Liver (tissue), 3 donors: ENCODE measurements at regions not wholly inside any gene's neighbourhood (a gene's known extent, or its start where the extent isn't known, plus 50 kb on each side); places are given as distances from the start of the nearest gene placed in this dataset.

Experiments
- REST ChIP-seq: IDR thresholded peaks from 2 replicates; pipeline ENCODE4 v1.6.1; 2016; ENCODE audit warnings: antibody characterized with exemption, mild to moderate bottlenecking
- TAF1 ChIP-seq: conservative IDR thresholded peaks from 2 replicates; pipeline ENCODE4 v1.6.1; 2016; ENCODE audit warnings: antibody characterized with exemption, mild to moderate bottlenecking
- TF ChIP-seq, protein P1 (sequence below): fragments of 150-350 bp; IDR thresholded peaks from 2 replicates; pipeline ENCODE4 v1.5.1; 2017; ENCODE audit warnings: improper control_type of control experiment, low read depth, low read length; ENCODE audit not compliant: missing input control
- donor health status: healthy.
- donor health status: healthy.

- TF ChIP-seq, protein P1, sequence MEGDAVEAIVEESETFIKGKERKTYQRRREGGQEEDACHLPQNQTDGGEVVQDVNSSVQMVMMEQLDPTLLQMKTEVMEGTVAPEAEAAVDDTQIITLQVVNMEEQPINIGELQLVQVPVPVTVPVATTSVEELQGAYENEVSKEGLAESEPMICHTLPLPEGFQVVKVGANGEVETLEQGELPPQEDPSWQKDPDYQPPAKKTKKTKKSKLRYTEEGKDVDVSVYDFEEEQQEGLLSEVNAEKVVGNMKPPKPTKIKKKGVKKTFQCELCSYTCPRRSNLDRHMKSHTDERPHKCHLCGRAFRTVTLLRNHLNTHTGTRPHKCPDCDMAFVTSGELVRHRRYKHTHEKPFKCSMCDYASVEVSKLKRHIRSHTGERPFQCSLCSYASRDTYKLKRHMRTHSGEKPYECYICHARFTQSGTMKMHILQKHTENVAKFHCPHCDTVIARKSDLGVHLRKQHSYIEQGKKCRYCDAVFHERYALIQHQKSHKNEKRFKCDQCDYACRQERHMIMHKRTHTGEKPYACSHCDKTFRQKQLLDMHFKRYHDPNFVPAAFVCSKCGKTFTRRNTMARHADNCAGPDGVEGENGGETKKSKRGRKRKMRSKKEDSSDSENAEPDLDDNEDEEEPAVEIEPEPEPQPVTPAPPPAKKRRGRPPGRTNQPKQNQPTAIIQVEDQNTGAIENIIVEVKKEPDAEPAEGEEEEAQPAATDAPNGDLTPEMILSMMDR, result no peak
- TF ChIP-seq REST (no peak), TAF1 (no peak)
Observed at GRCh38 chr2:104690255-104690984, 163.5 kb upstream of the POU3F3 start.
